ENCODE measurements at regions not wholly inside any gene's neighbourhood (a gene's known extent, or its start where the extent isn't known, plus 50 kb on each side); places are given as distances from the start of the nearest gene placed in this dataset.

- no peak overlapping the region for H3K4me3 ChIP-seq
- H3K4me1 ChIP-seq (ENCODE audit: control insufficient read depth in 5 of 5, insufficient read depth in 5 of 5, low read length in 5 of 5): peaks cover 0 to 45% (median 10%) of the 10 kb centered on the region in 5 donors
- H3K9ac ChIP-seq (ENCODE audit: insufficient read depth in 1 of 2, low read length in 2 of 2): no peak overlapping the region
- H3K36me3 ChIP-seq (ENCODE audit: control insufficient read depth in 4 of 4, insufficient read depth in 4 of 4, low read length in 4 of 4): peaks cover 0 to 4% (median 0%) of the 10 kb centered on the region in 4 donors
- TF ChIP-seq, protein P1, sequence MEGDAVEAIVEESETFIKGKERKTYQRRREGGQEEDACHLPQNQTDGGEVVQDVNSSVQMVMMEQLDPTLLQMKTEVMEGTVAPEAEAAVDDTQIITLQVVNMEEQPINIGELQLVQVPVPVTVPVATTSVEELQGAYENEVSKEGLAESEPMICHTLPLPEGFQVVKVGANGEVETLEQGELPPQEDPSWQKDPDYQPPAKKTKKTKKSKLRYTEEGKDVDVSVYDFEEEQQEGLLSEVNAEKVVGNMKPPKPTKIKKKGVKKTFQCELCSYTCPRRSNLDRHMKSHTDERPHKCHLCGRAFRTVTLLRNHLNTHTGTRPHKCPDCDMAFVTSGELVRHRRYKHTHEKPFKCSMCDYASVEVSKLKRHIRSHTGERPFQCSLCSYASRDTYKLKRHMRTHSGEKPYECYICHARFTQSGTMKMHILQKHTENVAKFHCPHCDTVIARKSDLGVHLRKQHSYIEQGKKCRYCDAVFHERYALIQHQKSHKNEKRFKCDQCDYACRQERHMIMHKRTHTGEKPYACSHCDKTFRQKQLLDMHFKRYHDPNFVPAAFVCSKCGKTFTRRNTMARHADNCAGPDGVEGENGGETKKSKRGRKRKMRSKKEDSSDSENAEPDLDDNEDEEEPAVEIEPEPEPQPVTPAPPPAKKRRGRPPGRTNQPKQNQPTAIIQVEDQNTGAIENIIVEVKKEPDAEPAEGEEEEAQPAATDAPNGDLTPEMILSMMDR (IDR thresholded peaks at IDR 0.05; ENCODE audit: control extremely low read depth, extremely low read depth): no peak
- WGBS, 2 donors: 84 to 89% methylated on average over 7 of the region's 7 CpGs
- DNase-seq (no peak), ATAC-seq (ENCODE audit: insufficient read depth, low FRiP score) (no peak)
- peak overlapping the region in 1 of 2 donors; percentile 59 for H3K27ac ChIP-seq (ENCODE audit: low read depth in 1 of 2, low read length in 1 of 2)
- no peaks in the 10 kb centered on the region for H3K27me3 ChIP-seq (ENCODE audit: control insufficient read depth in 3 of 3, insufficient read depth in 3 of 3, low read length in 2 of 3)
- no peaks in the 10 kb centered on the region for H3K9me3 ChIP-seq (ENCODE audit: control insufficient read depth in 4 of 4, insufficient read depth in 3 of 4, low read length in 3 of 4)
Measured at GRCh38 chr16:85355515-85355837, 243.2 kb upstream of the CIBAR2 start.

GRCh38 chr16:85356157-85356556, 243.9 kb upstream of the CIBAR2 start:
- no peak overlapping the region for H3K27ac ChIP-seq (ENCODE audit: low read depth in 1 of 2, low read length in 1 of 2)
- H3K4me3 ChIP-seq: no peak overlapping the region
- 97% methylated on average over 17 of the region's 17 CpGs for WGBS, 2 donors
- H3K4me1 ChIP-seq (ENCODE audit: control insufficient read depth in 5 of 5, insufficient read depth in 5 of 5, low read length in 5 of 5): peaks cover 0 to 39% (median 5%) of the 10 kb centered on the region in 5 donors
- H3K9ac ChIP-seq (ENCODE audit: insufficient read depth in 1 of 2, low read length in 2 of 2): no peak overlapping the region
- TF ChIP-seq, protein P1 (IDR thresholded peaks at IDR 0.05; ENCODE audit: control extremely low read depth, extremely low read depth): no peak
- H3K36me3 ChIP-seq (ENCODE audit: control insufficient read depth in 4 of 4, insufficient read depth in 4 of 4, low read length in 4 of 4): peaks cover 0 to 4% (median 0%) of the 10 kb centered on the region in 4 donors
- H3K27me3 ChIP-seq (ENCODE audit: control insufficient read depth in 3 of 3, insufficient read depth in 3 of 3, low read length in 2 of 3): no peaks in the 10 kb centered on the region
- no peak for ATAC-seq (ENCODE audit: insufficient read depth, low FRiP score)
- no peak for DNase-seq
- no peaks in the 10 kb centered on the region for H3K9me3 ChIP-seq (ENCODE audit: control insufficient read depth in 4 of 4, insufficient read depth in 3 of 4, low read length in 3 of 4)

GRCh38 chr16:85357323-85357722, 245.1 kb upstream of the CIBAR2 start:
- TF ChIP-seq, protein P1 (IDR thresholded peaks at IDR 0.05; ENCODE audit: control extremely low read depth, extremely low read depth): no peak
- Histone ChIP-seq H3K4me1 (ENCODE audit: control insufficient read depth in 5 of 5, insufficient read depth in 5 of 5, low read length in 5 of 5) (peaks cover 0 to 36% (median 5%) of the 10 kb centered on the region in 5 donors), H3K27ac (ENCODE audit: low read depth in 1 of 2, low read length in 1 of 2) (no peak overlapping the region), H3K9ac (ENCODE audit: insufficient read depth in 1 of 2, low read length in 2 of 2) (no peak overlapping the region), H3K4me3 (no peak overlapping the region), H3K27me3 (ENCODE audit: control insufficient read depth in 3 of 3, insufficient read depth in 3 of 3, low read length in 2 of 3) (no peaks in the 10 kb centered on the region), H3K36me3 (ENCODE audit: control insufficient read depth in 4 of 4, insufficient read depth in 4 of 4, low read length in 4 of 4) (peaks cover 0 to 4% (median 0%) of the 10 kb centered on the region in 4 donors), H3K9me3 (ENCODE audit: control insufficient read depth in 4 of 4, insufficient read depth in 3 of 4, low read length in 3 of 4) (no peaks in the 10 kb centered on the region)
- 96 to 97% methylated on average over 12 of the region's 12 CpGs for WGBS, 2 donors
- ATAC-seq (ENCODE audit: insufficient read depth, low FRiP score) (no peak), DNase-seq (no peak)

GRCh38 chr16:85357924-85358505, 245.7 kb upstream of the CIBAR2 start:
- ATAC-seq (ENCODE audit: insufficient read depth, low FRiP score) (no peak), DNase-seq (no peak)
- H3K9me3 ChIP-seq (ENCODE audit: control insufficient read depth in 4 of 4, insufficient read depth in 3 of 4, low read length in 3 of 4): no peaks in the 10 kb centered on the region
- H3K4me1 ChIP-seq (ENCODE audit: control insufficient read depth in 5 of 5, insufficient read depth in 5 of 5, low read length in 5 of 5): peaks cover 0 to 32% (median 5%) of the 10 kb centered on the region in 5 donors
- WGBS, 2 donors: 91 to 92% methylated on average over 17 of the region's 17 CpGs
- peaks cover 0 to 4% (median 0%) of the 10 kb centered on the region in 4 donors for H3K36me3 ChIP-seq (ENCODE audit: control insufficient read depth in 4 of 4, insufficient read depth in 4 of 4, low read length in 4 of 4)
- no peak overlapping the region for H3K9ac ChIP-seq (ENCODE audit: insufficient read depth in 1 of 2, low read length in 2 of 2)
- H3K4me3 ChIP-seq: no peak overlapping the region
- H3K27ac ChIP-seq (ENCODE audit: low read depth in 1 of 2, low read length in 1 of 2): no peak overlapping the region
- H3K27me3 ChIP-seq (ENCODE audit: control insufficient read depth in 3 of 3, insufficient read depth in 3 of 3, low read length in 2 of 3): no peaks in the 10 kb centered on the region
- TF ChIP-seq, protein P1 (IDR thresholded peaks at IDR 0.05; ENCODE audit: control extremely low read depth, extremely low read depth): no peak
